Endodermal cell (in vitro differentiated cells): ENCODE measurements at regions not wholly inside any gene's neighbourhood (a gene's known extent, or its start where the extent isn't known, plus 50 kb on each side); places are given as distances from the start of the nearest gene placed in this dataset.

Experiments used
- DNase-seq: peaks from one replicate; pipeline ENCODE4 v3.0.0-alpha.2; 2017
- H3K27ac ChIP-seq: 2 replicates; pipeline ENCODE4 v1.5.1; 2013; ENCODE audit warnings: mild to moderate bottlenecking, low read depth, low read length, moderate library complexity
- H3K27me3 ChIP-seq: 2 replicates; pipeline ENCODE4 v1.6.1; 2013; ENCODE audit warnings: mild to moderate bottlenecking, low read length, moderate library complexity; ENCODE audit not compliant: insufficient read depth, control insufficient read depth, poor library complexity, severe bottlenecking
- H3K36me3 ChIP-seq: 2 replicates; pipeline ENCODE4 v1.7.0; 2013; ENCODE audit warnings: mild to moderate bottlenecking, low read length, moderate library complexity; ENCODE audit not compliant: control insufficient read depth, insufficient read depth
- H3K4me1 ChIP-seq: one replicate; pipeline ENCODE4 v1.7.0; 2013; ENCODE audit warnings: low read length; ENCODE audit not compliant: control insufficient read depth, insufficient read depth
- H3K4me3 ChIP-seq: 2 replicates; pipeline ENCODE4 v1.5.1; 2013; ENCODE audit warnings: mild to moderate bottlenecking, low read length, moderate library complexity
- H3K9ac ChIP-seq: 2 replicates; pipeline ENCODE4 v1.6.1; 2013; ENCODE audit warnings: mild to moderate bottlenecking, low read length, moderate library complexity; ENCODE audit not compliant: poor library complexity, severe bottlenecking; ENCODE audit errors: extremely low read depth
- H3K9me3 ChIP-seq: 2 replicates; pipeline ENCODE4 v1.6.1; 2013; ENCODE audit warnings: mild to moderate bottlenecking, low read length, moderate library complexity; ENCODE audit not compliant: control insufficient read depth
- H3K27ac Mint-ChIP-seq: 2 replicates; pipeline ENCODE4 v1.8.0; 2020; ENCODE audit warnings: mixed read lengths
- H3K27me3 Mint-ChIP-seq: 2 replicates; pipeline ENCODE4 v1.8.0; 2021; ENCODE audit warnings: mild to moderate bottlenecking, mixed read lengths; ENCODE audit not compliant: insufficient read depth
- H3K36me3 Mint-ChIP-seq: 2 replicates; pipeline ENCODE4 v1.8.0; 2020; ENCODE audit warnings: low read depth, mixed read lengths
- H3K4me1 Mint-ChIP-seq: 2 replicates; pipeline ENCODE4 v1.8.0; 2020; ENCODE audit warnings: mixed read lengths
- H3K4me3 Mint-ChIP-seq: 2 replicates; pipeline ENCODE4 v1.8.0; 2020; ENCODE audit warnings: mild to moderate bottlenecking, moderate library complexity, mixed read lengths
- H3K9me3 Mint-ChIP-seq: 2 replicates; pipeline ENCODE4 v1.8.0; 2020; ENCODE audit warnings: mild to moderate bottlenecking, mixed read lengths
- CTCF ChIP-seq: fragments of 200-600 bp; sonication (generic); conservative IDR thresholded peaks from 2 replicates; pipeline ENCODE4 v1.5.0; 2021; ENCODE audit warnings: antibody characterized with exemption, mild to moderate bottlenecking
- WGBS, 2 experiments: methylation state at CpG; one replicate each; pipeline versions ENCODE4 v1.1.5 to v1.1.7; 2013; ENCODE audit warnings: missing lambda C conversion rate in 2 of 2, mixed read lengths in 1 of 2; ENCODE audit not compliant: insufficient coverage in 1 of 2, insufficient read length in 1 of 2; 5-methylcytosine and 5-hydroxymethylcytosine counted together

DNA sequence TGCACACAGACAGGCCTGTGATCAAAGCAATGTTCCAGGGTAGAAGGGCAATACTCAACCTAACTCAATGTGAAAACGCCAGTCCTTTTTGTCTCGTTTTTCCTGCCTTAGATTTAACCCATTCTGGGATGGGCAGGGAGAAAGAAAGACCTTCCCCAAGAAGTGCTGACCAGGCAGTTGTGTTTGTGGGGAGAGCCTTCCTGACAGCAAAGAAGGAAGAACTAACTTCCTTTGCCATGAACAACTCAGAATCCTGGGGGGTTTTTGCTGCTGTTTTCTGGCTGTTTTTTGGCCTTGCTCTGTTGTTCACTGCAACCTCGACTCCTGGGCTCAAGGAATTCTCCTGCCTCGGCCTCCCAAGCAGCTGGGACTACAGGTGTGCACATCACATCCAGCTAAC lies 112.0 kb upstream of the RAB4A start:
- Histone ChIP-seq H3K36me3 (no peaks in the 10 kb centered on the region), H3K27me3 (peaks cover 14% of the 10 kb centered on the region), H3K4me3 (no peak overlapping the region), H3K27ac (no peak overlapping the region), H3K9me3 (no peaks in the 10 kb centered on the region), H3K9ac (no peak overlapping the region), H3K4me1 (peaks cover 13% of the 10 kb centered on the region)
- Mint-ChIP-seq H3K27ac (no peak overlapping the region), H3K4me1 (peaks cover 30% of the 10 kb centered on the region), H3K4me3 (no peak overlapping the region), H3K9me3 (no peaks in the 10 kb centered on the region), H3K27me3 (peaks cover 4% of the 10 kb centered on the region), H3K36me3 (no peaks in the 10 kb centered on the region)
- WGBS, 2 experiments, result 64 to 85% methylated on average over 4 of the region's 4 CpGs
- no peak for TF ChIP-seq CTCF
- DNase-seq, result no peak

- no peak overlapping the region for H3K27ac Mint-ChIP-seq
- peaks cover 35% of the 10 kb centered on the region for H3K4me1 Mint-ChIP-seq
Measured at GRCh38 chr1:229159668-229160544, 111.0 kb upstream of the RAB4A start.

DNA sequence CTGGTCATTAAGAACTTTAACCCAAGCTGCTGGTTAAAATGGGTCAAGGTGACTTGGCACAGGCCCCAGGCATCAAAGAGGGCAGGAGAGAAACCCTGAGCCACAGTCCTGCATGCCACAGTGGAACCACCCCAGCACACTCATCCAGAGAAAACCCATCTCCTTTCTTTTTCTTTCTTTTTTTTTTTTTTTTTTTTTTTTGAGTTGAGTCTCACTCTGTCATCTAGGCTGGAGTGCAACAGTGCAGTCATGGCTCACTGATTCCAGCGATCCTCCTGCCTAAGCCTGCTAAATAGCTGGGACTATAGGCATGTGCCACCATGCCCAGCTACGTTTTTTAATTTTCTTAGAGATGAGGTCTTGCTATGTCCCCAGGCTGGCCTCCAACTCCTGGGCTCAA lies 109.2 kb upstream of the RAB4A start:
- H3K27me3 ChIP-seq, result no peaks in the 10 kb centered on the region
- no peaks in the 10 kb centered on the region for H3K9me3 Mint-ChIP-seq
- TF ChIP-seq CTCF, result no peak
- peaks cover 13% of the 10 kb centered on the region for H3K4me1 ChIP-seq
- no peak overlapping the region for H3K27ac ChIP-seq
- H3K4me3 ChIP-seq, result no peak overlapping the region
- H3K36me3 Mint-ChIP-seq, result no peaks in the 10 kb centered on the region
- DNase-seq, result no peak
- no peak overlapping the region for H3K4me3 Mint-ChIP-seq
- H3K27ac Mint-ChIP-seq, result no peak overlapping the region
- no peak overlapping the region for H3K9ac ChIP-seq
- H3K27me3 Mint-ChIP-seq, result no peaks in the 10 kb centered on the region
- WGBS, 2 experiments, result 85 to 86% methylated on average over 2 of the region's 2 CpGs
- H3K9me3 ChIP-seq, result no peaks in the 10 kb centered on the region
- no peaks in the 10 kb centered on the region for H3K36me3 ChIP-seq
- peaks cover 43% of the 10 kb centered on the region for H3K4me1 Mint-ChIP-seq

More at GRCh38 chr1:229159668-229160544, 111.0 kb upstream of the RAB4A start:
- no peaks in the 10 kb centered on the region for H3K36me3 ChIP-seq
- peaks cover 13% of the 10 kb centered on the region for H3K4me1 ChIP-seq
- Mint-ChIP-seq H3K27me3 (peaks cover 4% of the 10 kb centered on the region), H3K4me3 (no peak overlapping the region), H3K9me3 (no peaks in the 10 kb centered on the region), H3K36me3 (no peaks in the 10 kb centered on the region)
- WGBS, 2 experiments, result 90 to 91% methylated on average over 2 to 8 of the region's 8 CpGs
- TF ChIP-seq CTCF, result no peak
- H3K27me3 ChIP-seq, result peaks cover 6% of the 10 kb centered on the region
- no peak overlapping the region for H3K27ac ChIP-seq
- DNase-seq, result no peak
- H3K9ac ChIP-seq, result no peak overlapping the region
- H3K4me3 ChIP-seq, result no peak overlapping the region
- no peaks in the 10 kb centered on the region for H3K9me3 ChIP-seq
